Testis (tissue), 2 donors: ENCODE measurements at regions not wholly inside any gene's neighbourhood (a gene's known extent, or its start where the extent isn't known, plus 50 kb on each side); places are given as distances from the start of the nearest gene placed in this dataset.

Source experiments
- POLR2A ChIP-seq: fragments of 450-650 bp; IDR thresholded peaks from one replicate; pipeline ENCODE4 v1.6.1; 2017; ENCODE audit warnings: antibody characterized with exemption, mild to moderate bottlenecking, moderate library complexity
- TF ChIP-seq, protein P1 (sequence below), 3 experiments: fragments of 450-650 bp in 2 of 3; fragments of 200-600 bp in 1 of 3; sonication (generic) in 1 of 3; IDR thresholded peaks; one replicate each; pipeline ENCODE4 v1.5.1; 2016 to 2019; ENCODE audit warnings: antibody characterized with exemption in 3 of 3, mild to moderate bottlenecking in 2 of 3, moderate library complexity in 1 of 3

DNA sequence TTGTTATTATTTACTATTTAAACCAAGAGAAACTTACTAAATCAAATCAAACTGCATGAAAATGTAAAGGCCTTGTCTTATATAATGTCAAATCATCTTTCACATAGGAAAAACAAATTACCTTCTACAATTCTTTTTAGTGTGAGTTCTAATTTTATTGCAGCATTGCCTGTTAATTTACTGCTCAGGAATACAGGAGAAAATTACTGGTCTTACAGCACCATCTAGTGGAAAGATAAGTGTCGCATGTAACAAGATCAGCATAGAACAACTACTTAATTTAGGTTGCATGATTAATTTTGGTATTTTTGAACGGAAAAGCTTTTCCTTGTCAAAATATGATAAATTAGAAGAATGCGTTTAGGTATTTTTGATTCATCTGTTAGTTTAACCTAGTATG lies 502.7 kb downstream of the UQCRFS1 start:
- no peak for TF ChIP-seq POLR2A
- TF ChIP-seq, protein P1, sequence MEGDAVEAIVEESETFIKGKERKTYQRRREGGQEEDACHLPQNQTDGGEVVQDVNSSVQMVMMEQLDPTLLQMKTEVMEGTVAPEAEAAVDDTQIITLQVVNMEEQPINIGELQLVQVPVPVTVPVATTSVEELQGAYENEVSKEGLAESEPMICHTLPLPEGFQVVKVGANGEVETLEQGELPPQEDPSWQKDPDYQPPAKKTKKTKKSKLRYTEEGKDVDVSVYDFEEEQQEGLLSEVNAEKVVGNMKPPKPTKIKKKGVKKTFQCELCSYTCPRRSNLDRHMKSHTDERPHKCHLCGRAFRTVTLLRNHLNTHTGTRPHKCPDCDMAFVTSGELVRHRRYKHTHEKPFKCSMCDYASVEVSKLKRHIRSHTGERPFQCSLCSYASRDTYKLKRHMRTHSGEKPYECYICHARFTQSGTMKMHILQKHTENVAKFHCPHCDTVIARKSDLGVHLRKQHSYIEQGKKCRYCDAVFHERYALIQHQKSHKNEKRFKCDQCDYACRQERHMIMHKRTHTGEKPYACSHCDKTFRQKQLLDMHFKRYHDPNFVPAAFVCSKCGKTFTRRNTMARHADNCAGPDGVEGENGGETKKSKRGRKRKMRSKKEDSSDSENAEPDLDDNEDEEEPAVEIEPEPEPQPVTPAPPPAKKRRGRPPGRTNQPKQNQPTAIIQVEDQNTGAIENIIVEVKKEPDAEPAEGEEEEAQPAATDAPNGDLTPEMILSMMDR (IDR thresholded peaks at IDR 0.05), result peak; percentile 55 to 60 (median 58)
